Stimulated activated CD4-positive, alpha-beta T cell treated with anti-CD3 and anti-CD28 coated beads, Interleukin-12 subunit alpha, Interleukin-12 subunit beta, amount 100 ng/mL, for 48 hours (primary cell): ENCODE measurements at regions not wholly inside any gene's neighbourhood (a gene's known extent, or its start where the extent isn't known, plus 50 kb on each side); places are given as distances from the start of the nearest gene placed in this dataset.
A peak's percentile ranks its signal among the peaks of the same experiment; 100 is the strongest.
"Not testable (repeated sequence)": the region's sequence is repeated elsewhere in the genome, so short reads cannot be mapped to it uniquely, and the experiment has no call there.

Experiments
- DNase-seq, 3 donors: peaks; one replicate each; pipeline ENCODE4 v3.0.0-alpha.2; 2020; ENCODE audit warnings: low read depth in 2 of 3, low spot score in 1 of 3

DNA sequence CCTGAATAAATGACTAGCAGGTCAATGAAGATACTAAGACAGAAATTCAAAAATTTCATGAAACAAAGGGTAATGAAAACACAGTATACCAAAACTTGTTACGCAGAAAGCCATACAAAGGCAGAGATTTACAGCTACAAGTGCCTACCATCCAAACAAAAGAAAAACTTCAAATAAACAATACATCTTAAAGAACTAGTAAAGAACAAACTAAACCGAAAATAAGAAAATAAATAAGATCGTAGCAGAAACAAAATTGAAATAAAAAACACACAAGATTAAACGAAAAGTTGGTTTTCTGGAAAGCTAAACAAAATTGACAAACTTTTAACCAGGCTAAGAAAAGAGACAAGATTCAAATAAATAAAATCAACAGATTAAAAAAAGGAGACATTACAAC is 51.5 kb downstream of the VPREB1 start:
- not testable (repeated sequence) for DNase-seq

DNA sequence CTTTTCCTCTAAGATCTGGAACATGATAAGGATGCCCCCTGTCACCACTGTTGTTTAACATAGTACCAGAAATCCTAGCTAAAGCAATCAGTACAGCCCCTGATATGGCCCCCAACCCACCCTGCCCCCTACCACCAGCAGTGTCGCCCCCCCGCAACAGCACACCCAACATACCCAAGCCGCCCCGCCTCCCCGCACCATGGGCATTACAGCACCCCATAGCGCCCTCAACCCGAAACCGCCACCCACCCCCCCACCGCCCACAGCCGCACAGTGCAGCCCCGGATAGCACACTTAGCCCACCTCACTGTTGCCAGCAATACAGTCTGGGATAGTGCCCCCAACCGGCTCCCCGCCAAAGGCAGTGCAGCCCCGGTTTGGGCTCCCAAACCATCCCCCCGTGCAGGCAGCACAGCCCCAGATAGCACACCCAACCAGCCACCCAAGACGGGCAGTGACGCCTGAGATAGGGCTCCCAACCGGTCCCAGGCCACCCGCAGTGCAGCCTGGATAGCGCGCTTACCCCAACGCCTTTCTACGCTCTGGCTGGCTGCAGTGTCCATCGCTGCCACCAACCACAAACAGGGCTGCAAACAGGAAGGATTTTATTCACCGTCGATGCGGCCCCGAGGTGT is 52.7 kb downstream of the VPREB1 start:
- not testable (repeated sequence) for DNase-seq

DNA sequence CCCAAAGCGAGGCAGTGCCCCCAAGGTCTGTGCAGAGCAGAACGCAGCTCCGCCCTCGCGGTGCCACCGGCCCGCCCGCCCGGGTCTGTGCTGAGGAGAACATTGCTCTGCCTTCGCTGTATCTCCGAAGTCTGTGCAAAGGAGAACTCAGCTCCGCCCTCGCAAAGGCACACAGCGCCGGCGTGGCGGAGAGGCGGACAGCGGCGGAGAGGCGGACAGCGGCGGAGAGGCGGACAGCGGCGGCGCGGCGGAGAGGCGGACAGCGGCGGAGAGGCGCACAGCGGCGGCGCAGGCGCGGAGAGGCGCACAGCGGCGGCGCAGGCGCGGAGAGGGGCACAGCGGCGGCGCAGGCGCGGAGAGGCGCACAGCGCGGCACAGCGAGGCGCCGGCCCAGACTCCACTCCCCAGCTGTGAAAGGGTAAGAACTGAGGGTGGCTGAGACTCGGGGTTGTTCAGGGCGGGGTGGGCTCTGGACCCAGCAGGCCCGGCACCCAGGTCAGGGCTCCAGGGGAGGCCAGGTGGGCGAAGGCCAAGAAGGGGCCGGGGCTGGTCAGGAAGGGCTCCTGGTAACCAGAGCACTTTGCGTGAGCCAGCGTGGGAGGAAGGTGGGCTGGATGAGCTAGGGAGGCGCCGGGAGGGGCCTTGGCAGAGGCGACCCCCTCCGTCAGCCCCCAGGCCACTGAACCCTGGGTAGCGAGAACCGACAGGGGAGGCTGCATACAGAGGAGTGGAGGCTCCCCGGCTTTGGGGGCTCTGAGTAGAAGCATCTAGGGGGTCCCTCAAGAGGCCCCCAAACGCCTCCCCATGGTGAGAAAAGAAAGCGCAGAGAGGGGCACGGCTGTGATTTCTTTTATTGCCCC is 53.4 kb downstream of the VPREB1 start:
- peak; percentile 45 to 61 (median 58) for DNase-seq

DNA sequence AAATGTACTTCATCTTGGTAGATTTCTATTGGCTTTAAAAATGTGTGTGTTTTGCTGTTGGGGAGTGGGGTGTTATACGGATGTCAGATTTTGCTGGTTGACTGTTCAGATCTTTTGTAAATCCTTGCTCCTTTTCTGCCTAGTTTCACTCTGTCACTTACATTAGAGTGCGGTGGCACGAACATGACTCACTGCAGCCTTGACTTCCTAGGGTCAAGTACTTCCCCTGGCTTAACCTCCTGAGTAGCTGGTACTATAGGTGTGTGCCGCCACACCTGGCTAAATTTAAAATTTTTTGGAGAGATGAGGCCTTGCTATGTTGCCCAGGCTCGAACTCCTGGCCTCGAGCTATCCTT is 54.0 kb downstream of the VPREB1 start:
- not testable (repeated sequence) for DNase-seq

DNA sequence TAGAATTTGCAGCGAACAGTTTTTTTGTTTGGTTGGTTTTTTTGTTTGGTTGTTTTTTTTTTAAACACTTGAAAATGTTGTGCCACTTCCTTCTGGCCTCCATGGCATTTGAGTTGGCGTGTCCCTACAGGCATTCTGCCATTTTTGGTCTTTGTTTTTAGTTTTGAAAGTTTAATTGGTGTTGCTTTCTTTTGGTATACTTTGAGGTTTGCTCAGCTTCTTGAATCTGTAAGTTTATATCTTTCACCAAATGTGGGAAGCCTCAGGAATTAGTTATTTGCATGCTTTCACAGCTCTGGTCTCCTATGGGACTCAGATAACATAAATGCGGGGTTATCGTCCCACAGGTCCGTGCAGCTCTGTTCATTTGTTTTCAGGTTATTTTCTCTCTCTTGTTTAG is 55.9 kb downstream of the VPREB1 start:
- not testable (repeated sequence) for DNase-seq

DNA sequence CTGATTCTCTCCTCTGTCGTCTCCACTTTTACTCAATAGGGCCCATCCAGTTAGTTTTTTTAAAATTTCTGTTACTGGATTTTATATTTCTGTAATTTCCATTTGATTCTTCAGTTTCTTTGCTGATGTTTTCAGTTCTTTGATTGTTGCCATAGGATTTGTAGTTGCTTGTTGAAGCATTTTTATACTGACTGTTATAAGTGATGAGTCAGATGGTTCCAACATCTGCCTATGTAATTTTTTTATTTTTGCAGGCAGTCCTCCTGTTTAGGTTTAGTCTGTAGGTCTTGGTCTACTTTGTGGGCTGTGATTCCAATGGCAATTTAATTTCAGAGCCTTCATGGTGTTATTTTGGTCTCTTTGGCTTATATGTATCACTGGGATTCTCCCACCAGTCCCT is 56.4 kb downstream of the VPREB1 start:
- not testable (repeated sequence) for DNase-seq

DNA sequence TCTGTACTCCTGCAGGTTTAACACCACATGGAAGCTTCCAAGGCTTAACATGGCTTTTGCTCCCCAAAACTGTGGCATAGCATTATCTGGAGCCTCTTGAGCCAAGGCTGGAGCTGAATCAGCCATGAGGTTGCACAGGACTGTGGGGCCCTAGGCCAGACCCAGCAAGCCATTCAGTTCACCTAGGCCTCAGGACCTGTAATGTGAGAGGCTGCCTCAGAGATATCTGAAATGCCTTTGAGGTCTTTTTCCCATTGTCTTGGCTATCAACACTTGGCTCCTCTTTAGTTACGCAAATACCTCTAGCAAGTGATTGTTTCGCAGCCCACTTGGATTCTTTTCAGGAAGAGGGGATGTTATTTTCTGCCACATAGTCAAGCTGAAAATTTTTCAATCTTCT is 72.0 kb downstream of the VPREB1 start:
- DNase-seq: no peak

DNA sequence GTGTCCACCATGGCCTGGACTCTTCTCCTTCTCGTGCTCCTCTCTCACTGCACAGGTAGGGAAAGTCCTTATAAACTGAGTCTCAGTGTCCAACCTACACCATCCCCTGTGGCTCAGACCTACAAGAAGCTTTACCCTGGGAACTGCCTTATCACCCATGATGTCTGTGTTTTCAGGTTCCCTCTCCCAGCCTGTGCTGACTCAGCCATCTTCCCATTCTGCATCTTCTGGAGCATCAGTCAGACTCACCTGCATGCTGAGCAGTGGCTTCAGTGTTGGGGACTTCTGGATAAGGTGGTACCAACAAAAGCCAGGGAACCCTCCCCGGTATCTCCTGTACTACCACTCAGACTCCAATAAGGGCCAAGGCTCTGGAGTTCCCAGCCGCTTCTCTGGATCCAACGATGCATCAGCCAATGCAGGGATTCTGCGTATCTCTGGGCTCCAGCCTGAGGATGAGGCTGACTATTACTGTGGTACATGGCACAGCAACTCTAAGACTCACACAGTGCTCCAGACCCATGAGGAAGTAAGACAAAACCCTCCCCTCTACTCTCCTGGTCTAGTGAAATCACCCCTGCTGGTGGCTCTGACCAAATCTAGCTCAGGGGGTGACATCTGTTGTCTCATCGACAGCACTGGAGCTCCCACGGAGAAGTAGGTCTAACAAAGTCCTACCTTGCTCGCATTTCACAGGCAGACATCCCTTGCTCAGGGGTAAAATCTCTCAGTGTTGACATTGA is 74.3 kb downstream of the VPREB1 start:
- no peak for DNase-seq

DNA sequence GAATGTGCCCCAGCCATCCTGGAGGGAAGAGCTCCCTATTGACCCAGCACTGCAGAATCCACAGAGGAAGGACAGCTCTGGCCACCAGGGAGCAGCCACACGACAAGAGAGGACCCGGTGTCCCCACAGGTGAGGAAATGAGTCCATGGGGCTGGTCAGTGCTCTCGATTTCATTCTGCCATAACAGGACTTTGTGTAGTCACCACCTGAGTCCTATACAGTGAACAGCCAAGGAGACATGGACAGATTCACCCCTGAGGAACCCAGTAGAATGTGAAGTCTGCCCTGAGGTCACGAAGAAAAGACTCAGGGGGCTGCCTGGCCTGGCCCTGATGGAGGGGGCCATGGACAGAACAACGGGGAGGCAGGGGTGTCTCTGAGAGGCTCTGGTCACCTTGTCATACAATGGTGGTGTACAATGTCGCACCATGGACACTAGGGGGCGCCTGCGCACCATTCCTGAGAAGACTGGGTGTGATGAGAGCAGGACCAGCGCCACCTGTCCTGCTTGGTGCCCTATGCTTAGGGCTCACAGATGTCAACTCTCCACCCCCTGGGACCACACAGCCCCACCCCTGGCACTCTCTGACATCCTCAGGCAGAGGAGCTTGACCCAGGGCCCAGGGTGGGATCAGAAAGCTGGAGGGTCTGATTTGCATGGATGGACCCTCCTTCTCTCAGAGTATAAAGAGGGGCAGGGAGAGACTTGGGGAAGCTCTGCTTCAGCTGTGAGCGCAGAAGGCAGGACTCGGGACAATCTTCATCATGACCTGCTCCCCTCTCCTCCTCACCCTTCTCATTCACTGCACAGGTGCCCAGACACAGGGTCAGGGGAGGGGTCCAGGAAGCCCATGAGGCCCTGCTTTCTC is 77.4 kb downstream of the VPREB1 start:
- DNase-seq: peak; percentile 50 to 66 (median 63)

DNA sequence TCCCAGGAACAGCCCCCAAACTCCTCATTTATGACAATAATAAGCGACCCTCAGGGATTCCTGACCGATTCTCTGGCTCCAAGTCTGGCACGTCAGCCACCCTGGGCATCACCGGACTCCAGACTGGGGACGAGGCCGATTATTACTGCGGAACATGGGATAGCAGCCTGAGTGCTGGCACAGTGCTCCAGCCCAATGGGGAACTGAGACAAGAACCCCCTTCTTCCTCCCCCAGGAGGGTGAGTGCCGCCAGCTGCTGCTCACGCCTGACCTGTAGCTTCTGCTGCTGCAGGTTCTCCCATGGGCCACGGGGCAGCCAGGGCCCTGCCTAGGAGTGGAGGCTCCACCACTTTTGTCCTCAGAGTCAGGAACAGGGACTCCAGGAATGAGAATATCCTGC is 78.2 kb downstream of the VPREB1 start:
- DNase-seq: no peak

DNA sequence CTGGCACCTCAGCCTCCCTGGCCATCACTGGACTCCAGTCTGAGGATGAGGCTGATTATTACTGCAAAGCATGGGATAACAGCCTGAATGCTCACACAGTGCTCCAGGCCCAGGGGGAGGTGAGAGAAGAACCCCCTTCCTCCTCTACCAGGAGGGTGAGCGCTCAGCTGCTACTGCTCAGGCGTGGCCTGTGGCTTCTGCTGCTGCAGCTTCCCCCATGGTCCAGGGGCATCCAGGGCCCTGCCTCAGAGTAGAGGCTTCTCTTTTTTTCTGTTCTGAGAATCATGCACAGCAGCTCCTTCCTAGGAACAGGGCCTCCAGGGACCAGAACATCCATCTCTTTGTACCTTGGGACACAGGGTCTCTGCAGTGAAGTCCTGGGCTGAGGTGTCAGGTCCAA is 83.1 kb downstream of the VPREB1 start:
- DNase-seq: no peak

DNA sequence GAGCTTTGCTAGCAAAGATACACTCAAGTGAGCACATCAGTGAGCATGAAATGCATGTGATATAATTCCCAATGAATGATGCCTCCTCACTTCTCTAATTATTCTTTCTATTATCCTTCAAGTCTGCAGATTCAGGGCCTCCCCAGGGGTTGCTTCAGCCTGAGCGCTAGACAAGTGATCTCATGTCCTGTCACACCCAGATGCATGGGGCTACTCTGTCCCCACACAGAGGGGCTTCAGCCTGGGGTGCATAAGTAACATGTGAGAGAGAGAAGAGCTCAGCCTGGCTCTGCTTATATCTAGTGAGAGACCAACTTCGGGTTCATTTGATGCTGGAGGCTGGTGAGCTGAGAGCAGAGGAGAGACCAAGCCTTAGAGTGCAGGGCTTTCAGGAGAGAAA is 85.2 kb downstream of the VPREB1 start:
- no peak for DNase-seq

DNA sequence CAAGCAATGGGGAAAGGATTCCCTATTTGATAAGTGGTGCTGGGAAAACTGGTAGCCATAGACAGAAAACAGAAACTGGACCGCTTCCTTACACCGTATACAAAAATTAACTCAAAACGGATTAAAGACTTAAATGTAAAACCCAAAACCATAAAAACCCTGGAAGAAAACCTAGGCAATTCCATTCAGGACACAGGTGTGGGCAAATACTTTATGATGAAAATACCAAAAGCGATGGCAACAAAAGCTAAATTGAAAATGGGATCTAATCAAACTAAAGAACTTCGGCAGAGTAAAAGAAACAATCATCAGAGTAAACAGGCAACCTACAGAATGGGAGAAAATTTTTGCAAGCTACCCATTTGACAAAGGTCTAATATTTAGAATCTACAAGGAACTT is 91.1 kb downstream of the VPREB1 start:
- not testable (repeated sequence) for DNase-seq

DNA sequence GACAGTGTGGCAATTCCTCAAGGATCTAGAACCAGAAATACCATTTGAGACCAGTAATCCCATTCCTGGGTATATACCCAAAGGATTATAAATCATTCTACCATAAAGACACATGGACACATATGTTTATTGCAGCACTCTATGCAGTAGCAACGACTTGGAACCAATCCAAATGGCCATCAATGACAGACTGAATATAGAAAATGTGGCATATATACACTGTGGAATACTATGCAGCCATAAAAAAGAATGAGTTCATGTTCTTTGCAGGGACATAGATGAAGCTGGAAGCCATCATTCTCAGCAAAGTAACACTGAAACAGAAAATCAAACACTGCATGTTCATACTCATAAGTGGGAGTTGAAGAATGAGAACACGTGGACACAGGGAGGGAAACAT is 91.7 kb downstream of the VPREB1 start:
- DNase-seq: not testable (repeated sequence)

DNA sequence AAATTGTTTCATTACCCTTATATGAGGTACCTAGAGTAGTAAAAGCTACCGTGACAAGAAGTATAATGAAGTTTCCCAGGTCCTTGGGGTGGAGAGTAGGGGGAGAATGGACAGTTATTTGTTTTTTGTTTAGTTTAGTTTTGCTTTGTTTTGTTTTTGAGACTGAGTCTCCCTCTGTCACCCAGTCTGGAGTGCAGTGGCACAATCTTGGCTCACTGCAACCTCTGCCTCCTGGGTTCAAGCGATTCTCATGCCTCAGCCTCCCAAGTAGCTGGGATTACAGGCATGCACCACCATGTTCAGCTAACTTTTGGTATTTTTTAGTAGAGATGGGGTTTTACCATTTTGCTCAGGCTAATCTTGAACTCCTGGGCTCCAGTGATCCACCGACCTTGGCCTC is 94.2 kb downstream of the VPREB1 start:
- not testable (repeated sequence) for DNase-seq

DNA sequence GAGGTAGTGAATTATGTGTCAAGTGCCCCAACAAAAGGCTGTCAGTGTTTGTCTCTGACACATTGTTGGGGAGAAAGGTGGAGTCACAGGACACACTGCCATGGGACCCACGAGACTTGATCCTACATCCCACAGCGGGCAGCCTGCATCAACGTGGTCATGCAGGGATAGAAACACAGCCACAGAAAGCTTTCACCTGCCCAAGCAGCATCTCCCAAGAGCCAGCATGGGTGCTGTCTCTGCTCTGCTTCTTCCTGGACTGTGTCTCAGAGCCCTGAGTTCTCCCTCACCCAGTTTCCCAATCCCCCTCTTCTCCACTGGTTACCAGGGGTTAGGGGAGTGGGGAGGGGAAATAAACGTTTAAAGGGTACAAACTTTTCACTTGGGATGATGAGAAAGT is 97.2 kb downstream of the VPREB1 start:
- no peak for DNase-seq

DNA sequence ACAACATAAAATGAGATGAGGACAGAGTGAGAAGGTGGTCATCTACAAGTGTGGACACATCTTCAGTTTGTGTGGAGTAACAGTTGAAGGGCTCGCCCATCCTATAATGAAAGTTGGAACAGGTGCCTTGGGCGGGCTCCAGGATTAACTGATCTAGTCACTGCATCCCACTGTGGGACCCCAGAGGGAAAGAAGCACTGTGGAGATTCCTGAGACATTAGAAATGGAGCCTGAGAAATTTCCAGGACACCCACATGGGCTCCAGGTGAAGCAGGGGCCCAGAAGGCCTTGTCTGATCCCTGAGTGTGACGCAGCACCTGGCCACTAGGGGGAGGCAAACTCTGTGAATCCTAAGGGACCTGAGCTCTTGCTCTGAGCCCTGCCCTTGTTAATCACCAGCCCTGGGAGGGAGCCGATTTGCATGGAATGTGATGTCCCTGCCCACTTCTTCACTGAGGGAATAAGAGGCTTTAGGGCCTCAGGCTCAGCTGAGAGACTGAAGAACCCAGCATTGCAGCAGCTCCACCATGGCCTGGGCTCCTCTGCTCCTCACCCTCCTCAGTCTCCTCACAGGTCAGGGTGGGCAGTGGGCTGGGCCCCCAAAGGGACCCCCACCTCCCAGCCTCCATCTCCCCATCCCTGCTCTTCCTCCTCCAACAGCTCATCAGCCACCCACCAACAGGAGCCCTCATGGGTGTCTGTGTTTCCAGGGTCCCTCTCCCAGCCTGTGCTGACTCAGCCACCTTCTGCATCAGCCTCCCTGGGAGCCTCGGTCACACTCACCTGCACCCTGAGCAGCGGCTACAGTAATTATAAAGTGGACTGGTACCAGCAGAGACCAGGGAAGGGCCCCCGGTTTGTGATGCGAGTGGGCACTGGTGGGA is 98.4 kb downstream of the VPREB1 start:
- peak; percentile 33 to 75 (median 42) for DNase-seq

DNA sequence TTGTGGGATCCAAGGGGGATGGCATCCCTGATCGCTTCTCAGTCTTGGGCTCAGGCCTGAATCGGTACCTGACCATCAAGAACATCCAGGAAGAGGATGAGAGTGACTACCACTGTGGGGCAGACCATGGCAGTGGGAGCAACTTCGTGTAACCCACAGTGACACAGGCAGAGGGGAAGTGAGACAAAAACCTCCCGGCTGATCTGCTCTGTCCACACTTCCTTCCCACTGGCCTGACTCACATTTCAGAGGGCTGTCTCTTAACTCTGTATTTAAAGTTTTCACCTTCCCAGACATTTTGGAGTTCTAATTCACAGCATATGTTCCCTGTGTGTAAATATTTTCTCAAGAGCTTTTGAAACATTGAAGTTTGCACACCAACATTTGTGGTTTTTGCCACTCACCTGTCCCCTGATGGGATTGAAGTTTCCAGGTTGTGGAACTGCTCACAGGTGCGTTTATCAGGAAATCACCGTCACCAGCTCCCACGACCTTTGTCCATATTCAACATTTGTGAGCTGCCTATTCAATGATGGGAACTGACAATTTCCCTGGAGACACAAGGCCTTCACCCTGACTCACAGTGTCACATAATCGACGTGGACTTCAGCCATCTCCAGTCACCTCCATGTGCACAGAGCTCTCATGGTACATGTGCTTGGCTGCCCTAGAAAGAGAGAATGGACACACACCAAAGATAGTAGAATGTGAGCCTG is 99.2 kb downstream of the VPREB1 start:
- DNase-seq: no peak

DNA sequence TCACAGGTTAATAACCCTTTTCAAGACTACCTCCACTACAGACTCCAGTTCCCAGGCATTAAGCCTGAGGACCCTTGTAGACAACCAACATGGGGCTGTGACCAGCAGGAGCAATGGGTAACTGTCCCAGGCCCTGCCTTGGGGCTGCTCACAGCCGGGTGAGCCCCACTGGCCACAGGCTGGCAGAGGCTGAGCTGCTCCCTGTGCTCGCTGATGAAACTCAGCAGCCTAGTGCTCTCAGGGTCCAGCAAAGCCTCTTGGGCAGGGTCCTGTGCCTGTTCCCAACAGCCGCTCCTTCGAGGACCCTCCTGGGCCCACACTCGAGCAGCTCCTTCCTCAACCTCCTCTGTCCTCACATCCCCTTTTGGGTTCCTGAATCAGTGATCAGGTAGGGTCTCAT is 99.8 kb downstream of the VPREB1 start:
- DNase-seq: no peak
